GM19455 (cell line): ENCODE measurements at regions not wholly inside any gene's neighbourhood (a gene's known extent, or its start where the extent isn't known, plus 50 kb on each side); places are given as distances from the start of the nearest gene placed in this dataset.

Experiments used
- ATAC-seq: cut with Tn5 transposase; IDR thresholded peaks from one replicate; pipeline ENCODE4 v1.9.1; 2021; ENCODE audit not compliant: unreplicated experiment

DNA sequence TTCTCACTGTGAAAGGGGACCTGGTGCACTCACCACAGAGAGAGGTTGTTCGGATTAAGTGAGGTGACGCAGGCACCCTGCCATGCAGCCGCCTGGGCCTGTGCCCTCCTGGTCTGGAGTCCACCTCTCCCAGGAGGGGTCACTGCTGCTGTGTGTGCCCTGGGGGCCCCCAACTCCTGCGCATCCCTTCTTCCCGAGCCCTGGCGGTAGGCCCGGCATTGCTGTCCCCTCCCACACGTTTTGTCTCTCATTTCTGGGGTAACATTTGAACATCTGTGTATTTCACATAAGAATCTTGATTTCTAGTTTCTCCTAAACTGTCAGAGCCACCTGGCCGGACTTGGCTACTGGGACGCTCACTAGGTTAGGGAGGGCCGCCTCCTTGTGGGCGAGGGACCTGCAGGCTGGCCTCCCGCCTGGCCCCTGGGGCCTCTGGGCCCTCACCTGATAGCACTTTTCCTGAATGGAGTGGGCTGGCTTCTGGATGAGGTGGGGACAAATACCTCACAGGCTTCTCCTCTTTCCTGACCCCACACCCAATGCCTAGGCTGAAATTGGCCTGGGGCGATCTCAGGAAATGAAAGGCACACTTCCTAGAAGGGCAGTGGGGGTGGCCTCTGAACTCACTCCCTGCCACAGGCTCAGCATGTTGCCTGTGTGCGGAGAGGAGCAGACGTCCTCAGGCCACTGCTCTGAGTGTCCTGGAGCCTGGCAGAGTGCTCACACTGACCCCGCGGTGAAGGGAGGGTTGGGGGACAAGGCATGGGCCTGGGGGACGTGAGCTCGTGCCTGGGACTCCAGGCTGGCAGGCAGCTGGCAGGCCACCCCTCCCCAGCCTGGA, 104.2 kb upstream of the PRR23E start:
- ATAC-seq = no peak

GRCh38 chr3:127089486-127090145, 103.3 kb upstream of the PRR23E start:
- ATAC-seq = no peak

DNA sequence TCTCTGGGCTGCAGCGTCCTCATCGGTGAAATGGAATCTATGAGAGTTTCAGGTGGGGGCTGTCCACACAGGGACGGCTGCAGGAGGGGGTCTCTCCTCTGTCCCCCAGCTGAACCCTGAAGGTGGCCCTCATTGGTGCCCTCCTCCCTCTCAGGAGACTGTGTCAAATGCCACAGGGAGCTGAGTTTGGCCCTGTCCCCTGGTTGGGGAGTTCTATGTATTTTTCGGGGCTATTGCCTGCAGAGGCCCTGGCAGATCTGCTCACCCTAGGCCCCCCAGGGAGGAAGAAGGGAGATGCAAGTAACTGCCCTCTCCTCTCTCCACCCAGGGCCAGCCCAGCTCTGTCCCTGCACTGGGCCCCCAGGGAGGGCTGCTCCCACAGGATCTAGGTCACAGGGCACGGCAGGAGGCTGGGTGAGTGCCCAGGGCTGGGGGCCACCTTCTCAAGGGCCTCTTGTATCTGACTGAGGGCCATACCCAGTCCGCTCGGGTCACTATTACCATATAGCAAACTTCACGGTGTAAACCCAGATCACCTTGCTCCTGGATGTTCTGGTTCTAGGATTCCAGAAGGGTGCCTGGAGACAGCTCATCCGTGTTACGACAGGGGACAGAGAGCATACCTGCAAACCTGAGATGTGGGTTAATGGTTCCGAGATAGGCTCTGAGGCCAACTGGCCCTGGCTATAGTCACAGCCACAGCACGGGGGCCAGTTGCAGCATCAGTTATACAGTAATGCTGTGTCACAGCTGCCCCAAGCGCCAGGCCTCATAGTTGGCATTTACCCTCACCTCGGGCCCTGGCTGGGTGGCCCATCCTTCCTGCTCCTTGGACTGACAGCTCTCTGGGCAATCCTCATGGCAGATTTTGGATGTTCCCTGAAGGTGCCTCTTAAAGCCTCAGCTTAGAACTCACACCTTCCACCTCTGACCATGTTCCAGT, 102.4 kb upstream of the PRR23E start:
- no peak for ATAC-seq

DNA sequence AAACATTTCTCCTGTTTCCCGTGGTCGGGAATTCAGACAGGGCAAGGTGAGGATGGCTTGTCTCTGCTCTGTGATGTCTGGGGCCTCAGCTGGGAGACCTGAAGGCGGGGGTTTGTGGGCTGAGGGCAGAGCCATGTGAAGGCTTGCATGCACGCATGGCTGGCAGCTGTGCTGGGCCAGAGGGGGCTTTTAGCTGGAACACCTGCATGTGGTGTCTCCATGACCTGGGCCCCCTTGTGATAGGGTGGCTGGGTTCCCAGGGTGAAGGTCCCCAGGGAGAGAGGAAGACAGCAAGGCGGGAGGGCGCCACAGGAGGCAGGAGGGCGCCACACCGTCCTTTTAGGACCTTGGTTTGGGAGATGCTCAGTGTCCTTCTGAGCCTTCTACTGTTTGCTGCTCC, 101.6 kb upstream of the PRR23E start:
- no peak for ATAC-seq

GRCh38 chr3:127092368-127092767, 100.6 kb upstream of the PRR23E start:
- ATAC-seq = no peak

DNA sequence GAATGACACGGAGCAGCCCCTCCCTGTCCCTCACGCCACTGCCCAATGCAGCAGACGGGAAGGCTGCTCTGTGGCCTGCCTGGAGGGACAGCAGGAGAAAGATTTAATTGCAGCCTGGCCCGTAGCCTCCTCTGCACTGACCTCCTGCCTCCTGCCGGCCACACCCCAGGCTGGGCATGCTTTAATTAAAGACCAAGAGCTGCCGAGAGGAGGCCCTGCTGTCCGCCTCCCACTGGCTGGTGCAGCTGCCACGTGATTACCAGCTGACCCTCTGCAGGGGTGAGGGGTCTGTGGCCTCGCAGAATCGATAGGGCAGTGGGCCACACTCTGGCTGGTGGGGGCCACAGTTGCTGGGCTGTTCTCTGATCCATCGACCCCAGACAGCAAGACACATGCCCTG, 100.2 kb upstream of the PRR23E start:
- ATAC-seq = no peak

DNA sequence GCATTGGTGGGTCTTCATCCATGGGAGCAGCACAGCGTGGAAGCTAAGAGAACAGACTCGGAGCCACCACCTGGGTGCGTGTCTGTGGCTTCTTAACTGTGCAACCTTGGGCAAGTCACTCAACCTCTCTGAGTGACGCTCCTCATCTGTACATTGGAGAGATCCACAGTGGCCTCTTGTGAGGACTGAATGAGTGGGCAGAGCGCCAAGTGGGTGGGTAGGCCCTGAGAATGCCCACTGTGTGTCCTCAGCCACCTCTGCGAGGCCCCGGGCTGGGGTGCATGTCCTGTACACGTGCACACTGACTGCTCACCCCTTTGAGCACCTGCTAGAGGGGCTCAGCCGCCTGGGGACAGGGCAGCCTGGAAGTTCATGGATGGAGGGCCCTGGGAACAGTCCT, 99.6 kb upstream of the PRR23E start:
- no peak for ATAC-seq

GRCh38 chr3:127095774-127096173, 97.2 kb upstream of the PRR23E start:
- ATAC-seq = no peak

DNA sequence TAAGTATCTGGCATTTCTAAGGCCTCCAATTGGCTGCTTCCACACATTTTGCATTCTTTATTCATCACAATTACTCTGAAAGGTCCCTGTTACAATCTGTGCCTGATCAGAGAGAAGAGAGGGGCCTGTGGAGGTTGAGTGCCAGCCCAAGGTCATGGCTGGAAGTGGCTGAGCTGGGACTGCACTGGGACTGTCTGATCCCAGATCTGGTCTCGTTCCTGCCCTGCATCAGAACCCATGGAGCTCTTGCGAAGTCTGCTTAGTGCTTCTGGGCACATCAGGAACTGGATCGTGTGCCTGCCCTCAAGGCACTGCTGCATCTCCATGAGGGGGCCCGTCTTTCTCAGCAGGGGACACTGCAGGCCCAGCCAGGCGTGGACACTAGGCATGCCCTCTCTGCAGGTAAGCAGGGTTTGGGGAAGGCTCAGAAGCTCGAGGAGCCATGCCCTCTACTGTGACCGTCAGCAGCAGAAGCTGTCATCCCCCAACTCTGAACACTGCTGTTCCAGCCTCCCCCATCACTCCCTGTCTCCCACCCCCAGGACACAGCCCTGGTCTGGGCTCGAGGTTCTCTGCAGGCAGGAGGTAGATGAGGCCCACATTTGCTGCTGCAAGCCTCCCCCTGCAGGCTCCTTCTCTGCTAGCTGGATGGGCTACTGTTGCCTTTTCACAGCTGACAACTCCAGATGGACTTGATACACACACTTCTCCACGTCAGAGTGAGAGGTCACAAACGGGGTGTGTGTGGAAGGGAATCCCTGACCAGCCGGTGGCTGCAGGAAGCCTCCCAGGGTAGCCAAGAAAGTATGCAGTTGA, 96.5 kb upstream of the PRR23E start:
- ATAC-seq = no peak

DNA sequence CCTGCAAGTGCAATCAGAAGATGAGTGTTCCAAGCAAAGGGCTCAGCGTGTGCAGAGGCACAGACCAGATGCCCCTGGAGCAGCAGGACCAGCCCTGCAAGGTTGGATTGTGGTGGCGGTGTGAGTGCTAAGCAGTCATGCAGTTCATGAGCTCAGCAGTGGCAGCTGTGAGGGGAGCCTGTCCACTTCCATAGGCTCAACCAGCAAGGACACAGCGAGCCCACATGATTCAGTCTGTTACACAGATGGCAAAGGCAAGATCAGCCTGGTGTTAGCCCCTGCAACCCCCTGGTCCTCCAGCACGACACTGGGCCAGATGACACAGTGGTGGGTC, 95.9 kb upstream of the PRR23E start:
- ATAC-seq = no peak

DNA sequence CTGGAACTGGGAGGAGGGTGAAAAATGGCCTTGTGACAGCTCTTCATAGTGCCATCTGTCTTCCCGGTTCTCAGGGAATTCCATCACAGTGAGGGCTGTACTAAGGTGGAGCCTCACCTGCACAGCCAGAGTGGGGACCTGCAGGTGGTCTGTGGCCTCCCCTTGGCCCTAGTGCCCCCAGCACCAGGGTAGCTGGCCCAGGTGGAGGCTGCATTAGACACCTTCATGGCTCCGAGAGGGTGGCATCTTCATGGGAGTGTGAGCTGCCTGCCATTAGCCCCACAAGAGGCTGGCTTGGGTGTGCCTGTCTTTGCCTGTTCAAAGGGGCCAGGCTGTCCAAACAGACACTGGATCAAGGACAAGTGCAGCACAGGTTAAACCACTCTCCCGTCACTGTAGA, 95.5 kb upstream of the PRR23E start:
- ATAC-seq = no peak

DNA sequence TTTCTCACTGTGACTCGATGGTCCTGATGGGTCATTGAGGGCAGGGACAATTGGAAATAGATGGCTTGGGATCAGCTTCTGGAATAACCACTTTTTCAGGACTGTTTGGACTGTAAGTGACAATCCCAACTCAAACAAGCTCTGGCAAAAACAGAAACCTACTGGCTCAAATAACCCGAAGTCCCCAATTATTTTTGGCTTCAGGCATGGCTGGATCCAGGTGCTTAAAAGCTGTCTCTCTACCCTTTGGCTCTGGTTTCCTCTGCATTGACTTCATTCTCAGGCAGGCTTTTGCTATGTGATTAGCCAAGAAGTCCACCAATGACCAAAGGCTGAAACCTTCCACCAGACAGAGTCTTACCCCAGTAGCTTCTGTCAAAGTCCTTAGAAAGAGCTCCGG, 92.9 kb upstream of the PRR23E start:
- ATAC-seq = no peak

DNA sequence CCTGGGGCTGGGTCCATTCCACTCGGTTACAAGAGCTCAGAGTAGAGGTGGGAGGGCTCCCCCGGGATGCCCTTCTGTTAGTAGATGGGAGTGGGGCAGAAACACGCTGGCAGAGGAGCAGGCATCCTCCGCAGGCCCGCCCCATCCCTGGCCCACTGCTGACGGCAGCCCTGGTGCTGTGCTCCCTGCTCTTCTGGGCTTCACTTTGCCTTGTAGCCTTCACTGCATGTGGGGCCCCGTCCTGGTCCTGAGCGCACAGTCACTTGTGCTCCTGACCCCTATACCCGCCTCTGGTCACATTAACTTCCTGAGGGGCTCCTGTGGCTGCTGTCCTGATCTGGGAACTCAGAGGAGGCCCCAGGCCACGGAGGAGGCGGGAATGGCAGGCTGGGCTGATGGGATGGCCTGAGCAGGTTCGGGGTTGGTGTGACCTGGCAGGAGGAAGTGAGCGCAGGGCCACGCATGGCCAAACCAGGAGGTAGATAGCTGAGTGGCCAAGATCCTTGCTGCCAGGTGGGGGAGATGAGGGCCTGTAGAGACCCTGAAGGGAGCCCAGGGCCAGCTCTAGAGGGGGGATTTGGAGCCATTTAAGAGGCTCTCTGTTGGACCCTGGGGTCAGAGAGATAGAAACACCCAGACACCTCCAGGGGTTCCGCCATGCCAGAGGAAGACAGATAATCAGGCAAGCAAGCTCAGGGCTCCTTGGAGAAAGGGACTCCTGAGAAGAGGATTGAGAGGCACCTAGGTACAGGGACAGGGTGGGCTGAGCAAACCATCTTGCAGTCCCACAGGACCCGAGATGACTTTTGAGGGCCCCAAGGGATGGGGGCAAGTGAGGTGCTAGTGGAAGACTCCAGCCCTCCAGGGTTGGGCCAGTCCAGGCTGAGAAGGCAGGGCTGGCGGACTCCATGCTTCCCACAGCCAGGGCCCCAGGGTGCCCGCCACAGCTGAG, 92.2 kb upstream of the PRR23E start:
- no peak for ATAC-seq

DNA sequence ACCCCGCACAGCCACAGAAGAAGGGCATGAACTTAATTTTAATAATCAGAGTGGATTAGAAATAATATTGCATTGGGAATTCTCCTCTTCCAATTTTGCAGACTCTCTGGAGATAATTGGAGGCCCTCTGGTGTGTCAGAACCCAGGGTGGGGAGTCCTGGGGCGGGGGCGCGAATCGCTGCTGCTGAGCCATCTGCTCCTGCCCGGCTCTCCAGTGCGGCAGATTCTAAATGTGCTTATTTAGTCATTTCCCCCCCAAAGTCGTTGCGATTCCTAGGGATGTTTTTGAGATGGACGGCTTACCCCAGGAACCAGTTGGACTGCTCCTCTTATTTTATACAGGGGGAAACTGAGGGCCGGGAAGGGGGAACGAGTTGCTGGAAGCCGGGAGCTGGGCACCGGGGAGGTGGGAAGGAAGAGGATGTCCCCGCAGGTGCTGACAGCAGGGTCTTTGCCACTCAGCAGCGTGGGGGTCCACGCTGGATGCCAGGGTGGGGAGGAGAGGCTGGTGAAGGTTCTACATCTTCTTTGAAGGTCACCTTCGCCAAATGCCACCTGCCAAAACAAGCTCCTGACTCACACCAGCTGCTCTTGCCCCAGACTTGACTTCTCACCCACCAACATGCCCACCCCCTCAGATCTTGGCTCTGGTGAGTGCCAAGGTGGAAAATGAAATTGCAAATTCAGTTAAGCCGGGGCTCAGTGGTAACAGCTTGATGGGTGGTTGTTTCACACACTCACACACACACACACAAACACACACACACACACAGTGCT, 91.3 kb upstream of the PRR23E start:
- no peak for ATAC-seq

DNA sequence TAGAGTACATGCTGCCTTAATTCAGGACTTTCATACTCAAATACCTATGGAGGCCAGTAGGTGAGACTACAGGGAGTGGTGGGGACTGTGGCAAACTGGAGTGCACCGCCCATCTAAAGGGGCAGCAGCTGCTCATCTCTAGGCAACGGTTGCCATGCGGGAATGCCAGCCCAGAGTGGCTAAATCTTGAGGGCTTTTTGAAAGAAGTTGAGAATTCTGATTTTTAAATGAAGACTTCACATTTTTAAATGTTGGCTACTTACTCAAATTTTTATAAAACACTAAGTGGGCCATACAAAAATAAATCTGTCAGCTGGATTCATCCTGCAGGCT, 90.8 kb upstream of the PRR23E start:
- no peak for ATAC-seq

GRCh38 chr3:127102587-127102986, 90.3 kb upstream of the PRR23E start:
- ATAC-seq = no peak

DNA sequence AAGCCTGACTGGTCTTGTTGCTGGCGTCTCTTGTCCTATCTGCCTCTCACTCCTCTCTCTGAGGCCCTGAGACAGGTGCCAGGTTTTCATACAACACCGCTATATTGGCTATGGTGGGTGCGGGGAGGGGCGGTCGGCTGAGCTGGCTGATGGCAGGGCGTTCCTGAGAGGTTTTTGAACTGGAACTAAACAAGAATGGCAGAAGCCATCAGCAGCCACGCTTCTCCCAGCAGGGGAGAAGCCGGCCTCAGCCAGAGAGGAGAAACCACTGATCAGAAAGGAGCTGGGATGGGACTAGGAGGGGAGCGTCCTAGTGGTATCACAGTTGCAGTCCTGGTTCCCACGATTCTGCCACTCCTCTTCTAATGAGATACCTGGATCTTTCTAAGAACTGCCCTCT, 89.9 kb upstream of the PRR23E start:
- ATAC-seq = no peak

- no peak for ATAC-seq
Measured at GRCh38 chr3:127104586-127104985, 88.3 kb upstream of the PRR23E start.

- no peak for ATAC-seq
Measured at GRCh38 chr3:127105587-127105986, 87.3 kb upstream of the PRR23E start.
